Activated B cell treated with CpG ODN at 0.5 μM for 24 hours (primary cell): ENCODE measurements at regions not wholly inside any gene's neighbourhood (a gene's known extent, or its start where the extent isn't known, plus 50 kb on each side); places are given as distances from the start of the nearest gene placed in this dataset.

ENCODE experiments used
- ATAC-seq: fragments of 200-7000 bp; cut with Tn5 transposase; one replicate; pipeline ENCODE4 v1.10.0; 2021; ENCODE audit warnings: low read depth, mild to moderate bottlenecking, moderate library complexity
- CTCF ChIA-PET: fragments of 350-600 bp; sonication (Branson Sonifier 250); formaldehyde crosslinking; loops from one replicate; lab custom pipeline; 2021; ENCODE audit warnings: antibody characterized with exemption; lab: Charles Lee
- POLR2A ChIA-PET: fragments of 350-600 bp; sonication (Branson Sonifier 250); formaldehyde crosslinking; loops from one replicate; lab custom pipeline; 2021; ENCODE audit warnings: antibody characterized with exemption; lab: Charles Lee
- DNase-seq: peaks from one replicate; pipeline ENCODE4 v3.0.0; 2022
- H3K27ac Mint-ChIP-seq: one replicate; pipeline ENCODE4 v1.8.0; 2020; ENCODE audit warnings: mixed read lengths
- H3K27me3 Mint-ChIP-seq: one replicate; pipeline ENCODE4 v1.8.0; 2021; ENCODE audit warnings: mixed read lengths
- H3K36me3 Mint-ChIP-seq: one replicate; pipeline ENCODE4 v1.8.0; 2021; ENCODE audit warnings: low read depth, mixed read lengths
- H3K4me1 Mint-ChIP-seq: one replicate; pipeline ENCODE4 v1.8.0; 2021; ENCODE audit warnings: mixed read lengths
- H3K4me3 Mint-ChIP-seq: one replicate; pipeline ENCODE4 v1.8.0; 2020; ENCODE audit warnings: mild to moderate bottlenecking, mixed read lengths
- H3K9me3 Mint-ChIP-seq: one replicate; pipeline ENCODE4 v1.8.0; 2020; ENCODE audit warnings: mixed read lengths
- CTCF ChIP-seq: fragments of 200-600 bp; IDR thresholded peaks from one replicate; pipeline ENCODE4 v1.8.0; 2022; ENCODE audit warnings: antibody characterized with exemption, mild to moderate bottlenecking
- intact Hi-C: fragments of 100-400 bp; cut with micrococcal nuclease; formaldehyde crosslinking; loops from one replicate; pipeline ENCODE4 v1.15.1; 2024

- ChIA-PET CTCF (no interaction called here), POLR2A (no interaction called here)
- Mint-ChIP-seq H3K27me3 (no peaks in the 10 kb centered on the region), H3K36me3 (no peaks in the 10 kb centered on the region), H3K27ac (no peak overlapping the region), H3K4me3 (no peak overlapping the region), H3K4me1 (no peaks in the 10 kb centered on the region), H3K9me3 (peaks cover 11% of the 10 kb centered on the region)
- DNase-seq (no peak), ATAC-seq (no peak)
- intact Hi-C loops, result no loop called here
- no peak for TF ChIP-seq CTCF
These were observed 131.1 kb upstream of the NR3C2 start for GRCh38 chr4:148573296-148573695.

- intact Hi-C loops, result no loop called here
- DNase-seq (no peak), ATAC-seq (no peak)
- Mint-ChIP-seq H3K27me3 (no peaks in the 10 kb centered on the region), H3K9me3 (peaks cover 11% of the 10 kb centered on the region), H3K36me3 (no peaks in the 10 kb centered on the region), H3K4me3 (no peak overlapping the region), H3K27ac (no peak overlapping the region), H3K4me1 (no peaks in the 10 kb centered on the region)
- no peak for TF ChIP-seq CTCF
- CTCF ChIA-PET, result no interaction called here
- POLR2A ChIA-PET, result no interaction called here
These were observed 123.6 kb upstream of the NR3C2 start for GRCh38 chr4:148565801-148566200.

DNA sequence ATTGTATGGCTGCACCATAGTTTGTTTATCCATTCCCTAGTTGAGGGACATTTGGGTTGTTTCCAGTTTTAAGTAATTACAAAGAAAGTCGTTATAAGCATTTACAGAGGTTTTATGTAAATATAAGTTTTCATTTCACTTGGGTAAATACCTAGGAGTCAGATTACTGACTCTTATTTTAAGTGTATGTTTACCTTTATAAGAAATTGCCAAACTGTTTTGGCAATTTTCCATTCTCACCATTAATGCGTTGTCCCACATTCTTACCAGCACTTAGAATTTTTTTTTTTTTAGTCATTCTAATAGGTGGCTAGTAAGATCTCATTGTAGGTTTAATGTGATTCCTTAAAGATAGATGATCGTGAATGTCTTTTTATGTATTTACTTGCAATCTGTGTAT lies 121.5 kb upstream of the NR3C2 start:
- Mint-ChIP-seq H3K36me3 (no peaks in the 10 kb centered on the region), H3K9me3 (no peaks in the 10 kb centered on the region)
- intact Hi-C loops, result no loop called here

GRCh38 chr4:148561467-148561866 lies 119.3 kb upstream of the NR3C2 start:
- H3K9me3 Mint-ChIP-seq, result no peaks in the 10 kb centered on the region

More for the DNA sequence above, 121.5 kb upstream of the NR3C2 start:
- ChIA-PET POLR2A (no interaction called here), CTCF (no interaction called here)
- Mint-ChIP-seq H3K4me1 (no peaks in the 10 kb centered on the region), H3K27ac (no peak overlapping the region), H3K4me3 (no peak overlapping the region), H3K27me3 (no peaks in the 10 kb centered on the region)
- no peak for TF ChIP-seq CTCF
- ATAC-seq, result no peak
- DNase-seq, result no peak

DNA sequence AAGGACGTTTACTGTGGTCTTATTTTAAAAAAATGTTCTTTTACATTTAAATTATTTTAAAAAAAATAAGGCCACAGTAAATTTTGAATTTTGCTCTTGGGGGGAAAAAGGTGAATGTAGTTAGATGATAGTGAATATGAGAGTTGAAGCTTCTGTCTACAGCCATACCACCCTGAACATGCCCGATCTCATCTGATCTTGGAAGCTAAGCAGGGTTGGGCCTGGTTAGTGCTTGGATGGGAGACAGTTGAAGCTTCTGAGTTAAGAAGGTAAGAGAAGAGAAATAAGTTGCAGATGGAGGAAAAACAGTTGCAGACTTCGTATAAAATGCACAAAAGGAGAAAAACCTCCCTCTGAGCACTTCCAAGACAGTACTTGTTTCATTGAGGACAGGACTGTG lies 115.6 kb upstream of the NR3C2 start:
- no peaks in the 10 kb centered on the region for H3K27me3 Mint-ChIP-seq
- H3K36me3 Mint-ChIP-seq, result no peaks in the 10 kb centered on the region
- no peak overlapping the region for H3K27ac Mint-ChIP-seq
- intact Hi-C loops, result no loop called here
- POLR2A ChIA-PET, result no interaction called here
- ATAC-seq, result no peak
- no peak for TF ChIP-seq CTCF
- CTCF ChIA-PET, result no interaction called here
- DNase-seq, result no peak
- no peaks in the 10 kb centered on the region for H3K9me3 Mint-ChIP-seq
- H3K4me3 Mint-ChIP-seq, result no peak overlapping the region
- H3K4me1 Mint-ChIP-seq, result no peaks in the 10 kb centered on the region

More at GRCh38 chr4:148561467-148561866, 119.3 kb upstream of the NR3C2 start:
- Mint-ChIP-seq H3K27me3 (no peaks in the 10 kb centered on the region), H3K36me3 (no peaks in the 10 kb centered on the region), H3K4me1 (no peaks in the 10 kb centered on the region), H3K4me3 (no peak overlapping the region), H3K27ac (no peak overlapping the region)
- ATAC-seq (no peak), DNase-seq (no peak)
- no peak for TF ChIP-seq CTCF
- POLR2A ChIA-PET, result no interaction called here
- intact Hi-C loops, result no loop called here
- CTCF ChIA-PET, result no interaction called here
